ENCODE measurements at regions not wholly inside any gene's neighbourhood (a gene's known extent, or its start where the extent isn't known, plus 50 kb on each side); places are given as distances from the start of the nearest gene placed in this dataset.

- Histone ChIP-seq H3K4me3 (ENCODE audit: low read length in 3 of 3) (no peak overlapping the region), H3K9ac (ENCODE audit: low read length in 3 of 3) (no peak overlapping the region), H3K4me1 (ENCODE audit: control insufficient read depth in 2 of 3, insufficient read depth in 2 of 3, low read depth in 1 of 3, low read length in 3 of 3) (no peaks in the 10 kb centered on the region), H3K9me3 (ENCODE audit: control insufficient read depth in 2 of 3, insufficient read depth in 1 of 3, low read length in 3 of 3) (no peaks in the 10 kb centered on the region), H3K36me3 (ENCODE audit: control insufficient read depth in 2 of 3, insufficient read depth in 3 of 3, low read length in 3 of 3) (no peaks in the 10 kb centered on the region), H3K27ac (ENCODE audit: low read depth in 2 of 2, low read length in 2 of 2) (no peak overlapping the region), H3K27me3 (ENCODE audit: control insufficient read depth, insufficient read depth, low read length) (no peaks in the 10 kb centered on the region)
- intact Hi-C loops (cut with DNase I) = no loop called here
- TF ChIP-seq CTCF (IDR thresholded peaks at IDR 0.05; ENCODE audit: borderline replicate concordance, extremely low read depth, insufficient read depth) = no peak
- FAIRE-seq (no peak), DNase-seq (peak in 1 of 5 donors; percentile 77)
These were observed 146.0 kb upstream of the CPEB2 start for GRCh38 chr4:14856062-14856933.

GRCh38 chr4:14856934-14857235 is 145.4 kb upstream of the CPEB2 start:
- H3K9ac ChIP-seq (ENCODE audit: low read length in 3 of 3) = no peak overlapping the region
- intact Hi-C loops (cut with DNase I) = no loop called here
- DNase-seq = no peak
- H3K27ac ChIP-seq (ENCODE audit: low read depth in 2 of 2, low read length in 2 of 2) = no peak overlapping the region
- no peaks in the 10 kb centered on the region for H3K27me3 ChIP-seq (ENCODE audit: control insufficient read depth, insufficient read depth, low read length)
- TF ChIP-seq CTCF (IDR thresholded peaks at IDR 0.05; ENCODE audit: borderline replicate concordance, extremely low read depth, insufficient read depth) = no peak
- no peaks in the 10 kb centered on the region for H3K36me3 ChIP-seq (ENCODE audit: control insufficient read depth in 2 of 3, insufficient read depth in 3 of 3, low read length in 3 of 3)
- H3K4me3 ChIP-seq (ENCODE audit: low read length in 3 of 3) = no peak overlapping the region
- no peaks in the 10 kb centered on the region for H3K4me1 ChIP-seq (ENCODE audit: control insufficient read depth in 2 of 3, insufficient read depth in 2 of 3, low read depth in 1 of 3, low read length in 3 of 3)
- no peak for FAIRE-seq
- no peaks in the 10 kb centered on the region for H3K9me3 ChIP-seq (ENCODE audit: control insufficient read depth in 2 of 3, insufficient read depth in 1 of 3, low read length in 3 of 3)

GRCh38 chr4:14857475-14857874 is 144.8 kb upstream of the CPEB2 start:
- Histone ChIP-seq H3K36me3 (ENCODE audit: control insufficient read depth in 2 of 3, insufficient read depth in 3 of 3, low read length in 3 of 3) (no peaks in the 10 kb centered on the region), H3K27me3 (ENCODE audit: control insufficient read depth, insufficient read depth, low read length) (no peaks in the 10 kb centered on the region), H3K27ac (ENCODE audit: low read depth in 2 of 2, low read length in 2 of 2) (no peak overlapping the region), H3K9me3 (ENCODE audit: control insufficient read depth in 2 of 3, insufficient read depth in 1 of 3, low read length in 3 of 3) (no peaks in the 10 kb centered on the region), H3K4me3 (ENCODE audit: low read length in 3 of 3) (no peak overlapping the region), H3K9ac (ENCODE audit: low read length in 3 of 3) (no peak overlapping the region), H3K4me1 (ENCODE audit: control insufficient read depth in 2 of 3, insufficient read depth in 2 of 3, low read depth in 1 of 3, low read length in 3 of 3) (no peaks in the 10 kb centered on the region)
- intact Hi-C loops (cut with DNase I) = no loop called here
- TF ChIP-seq CTCF (IDR thresholded peaks at IDR 0.05; ENCODE audit: borderline replicate concordance, extremely low read depth, insufficient read depth) = no peak
- FAIRE-seq = no peak
- peak in 1 of 5 donors; percentile 21 for DNase-seq
